Large intestine (tissue), 3 donors: ENCODE measurements at regions not wholly inside any gene's neighbourhood (a gene's known extent, or its start where the extent isn't known, plus 50 kb on each side); places are given as distances from the start of the nearest gene placed in this dataset.
"Not testable (repeated sequence)": the region's sequence is repeated elsewhere in the genome, so short reads cannot be mapped to it uniquely, and the experiment has no call there.

Experiments
- DNase-seq, 2 donors: peaks; one replicate each; pipeline versions ENCODE4 v3.0.0 to v3.0.0-alpha.2; 2013
- H3K27ac ChIP-seq: one replicate; pipeline ENCODE4 v1.5.1; 2013; ENCODE audit warnings: low read length
- H3K27me3 ChIP-seq: 2 replicates; pipeline ENCODE4 v1.6.1; 2013; ENCODE audit warnings: low read length; ENCODE audit not compliant: control insufficient read depth, insufficient read depth
- H3K36me3 ChIP-seq: 2 replicates; pipeline ENCODE4 v1.6.1; 2013; ENCODE audit warnings: low read length; ENCODE audit not compliant: control insufficient read depth, insufficient read depth
- H3K4me1 ChIP-seq: one replicate; pipeline ENCODE4 v1.6.1; 2013; ENCODE audit warnings: low read length; ENCODE audit not compliant: control insufficient read depth, insufficient read depth
- H3K4me3 ChIP-seq: one replicate; pipeline ENCODE4 v1.5.1; 2013; ENCODE audit warnings: low read length
- H3K9me3 ChIP-seq: one replicate; pipeline ENCODE4 v1.6.1; 2013; ENCODE audit warnings: mild to moderate bottlenecking, low read depth, low read length, moderate library complexity; ENCODE audit not compliant: control insufficient read depth
- WGBS: methylation state at CpG from one replicate; pipeline ENCODE4 v1.1.5; 2013; ENCODE audit warnings: low lambda C conversion rate; ENCODE audit not compliant: insufficient coverage; 5-methylcytosine and 5-hydroxymethylcytosine counted together

- Histone ChIP-seq H3K4me1 (peaks cover 10% of the 10 kb centered on the region), H3K4me3 (no peak overlapping the region), H3K27me3 (no peaks in the 10 kb centered on the region), H3K27ac (no peak overlapping the region), H3K9me3 (peaks cover 3% of the 10 kb centered on the region), H3K36me3 (no peaks in the 10 kb centered on the region)
- no peak for DNase-seq
- WGBS = no CpG with 5 or more reads among the region's 7 CpGs
Measured at GRCh38 chr4:177191991-177192390, 117.7 kb upstream of the NEIL3 start.

GRCh38 chr4:177193024-177193715 lies 116.5 kb upstream of the NEIL3 start:
- not testable (repeated sequence) for H3K27me3 ChIP-seq, DNase-seq, H3K36me3 ChIP-seq, H3K27ac ChIP-seq, H3K9me3 ChIP-seq, H3K4me3 ChIP-seq, H3K4me1 ChIP-seq
- no CpG with 5 or more reads among the region's 47 CpGs for WGBS

GRCh38 chr4:177194906-177195305 lies 114.8 kb upstream of the NEIL3 start:
- Histone ChIP-seq H3K4me1 (peaks cover 10% of the 10 kb centered on the region), H3K27ac (no peak overlapping the region), H3K4me3 (no peak overlapping the region), H3K36me3 (no peaks in the 10 kb centered on the region), H3K27me3 (no peaks in the 10 kb centered on the region), H3K9me3 (peaks cover 3% of the 10 kb centered on the region)
- 91% methylated on average over 4 of the region's 7 CpGs for WGBS
- no peak for DNase-seq

DNA sequence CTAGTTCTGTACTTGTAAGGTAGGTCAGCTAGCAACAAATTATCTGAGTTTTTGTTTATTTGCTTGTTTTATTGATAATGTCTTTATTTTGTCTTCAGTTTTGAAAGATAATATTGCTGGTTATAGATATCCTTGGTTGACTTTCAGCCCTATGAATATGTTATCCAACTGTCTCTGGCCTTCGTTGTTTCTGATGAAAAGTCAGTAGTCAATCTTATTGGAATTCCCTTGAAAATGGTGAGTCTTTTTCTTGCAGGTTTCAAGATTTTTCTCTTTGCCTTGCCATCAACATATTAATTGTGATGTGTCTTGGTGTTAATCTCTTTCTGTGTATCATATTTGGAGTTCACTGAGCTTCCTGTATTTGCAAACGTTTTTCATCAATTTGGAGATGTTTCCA lies 113.1 kb upstream of the NEIL3 start:
- Histone ChIP-seq H3K9me3 (peaks cover 3% of the 10 kb centered on the region), H3K27me3 (no peaks in the 10 kb centered on the region), H3K36me3 (no peaks in the 10 kb centered on the region), H3K27ac (no peak overlapping the region), H3K4me1 (peaks cover 4% of the 10 kb centered on the region), H3K4me3 (no peak overlapping the region)
- no peak for DNase-seq
- 86% methylated on average over 2 of the region's 2 CpGs for WGBS

DNA sequence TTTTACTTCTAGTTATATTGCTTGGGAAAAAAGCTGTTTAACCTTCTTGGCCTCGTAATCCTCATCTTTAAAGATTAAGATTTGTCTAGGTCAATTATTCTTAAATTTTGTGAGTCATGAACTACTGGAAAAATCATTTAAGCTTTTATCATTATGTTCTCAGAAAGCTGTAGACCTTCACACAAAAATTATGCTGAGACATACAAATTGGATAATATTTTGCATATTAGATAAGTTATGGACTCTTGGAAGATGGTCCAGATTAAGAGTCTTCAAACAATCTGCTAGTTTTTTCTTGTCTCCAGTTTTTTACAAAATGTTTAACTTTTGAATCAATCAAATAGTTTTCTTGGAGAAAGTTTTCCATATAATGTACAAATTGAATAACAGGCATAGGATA lies 108.1 kb upstream of the NEIL3 start:
- H3K9me3 ChIP-seq = no peaks in the 10 kb centered on the region
- no peaks in the 10 kb centered on the region for H3K4me1 ChIP-seq
- no peak overlapping the region for H3K4me3 ChIP-seq
- H3K27me3 ChIP-seq = no peaks in the 10 kb centered on the region
- no peak overlapping the region for H3K27ac ChIP-seq
- no peak for DNase-seq
- no peaks in the 10 kb centered on the region for H3K36me3 ChIP-seq
- WGBS = 63% methylated on average over 1 of the region's 1 CpG

DNA sequence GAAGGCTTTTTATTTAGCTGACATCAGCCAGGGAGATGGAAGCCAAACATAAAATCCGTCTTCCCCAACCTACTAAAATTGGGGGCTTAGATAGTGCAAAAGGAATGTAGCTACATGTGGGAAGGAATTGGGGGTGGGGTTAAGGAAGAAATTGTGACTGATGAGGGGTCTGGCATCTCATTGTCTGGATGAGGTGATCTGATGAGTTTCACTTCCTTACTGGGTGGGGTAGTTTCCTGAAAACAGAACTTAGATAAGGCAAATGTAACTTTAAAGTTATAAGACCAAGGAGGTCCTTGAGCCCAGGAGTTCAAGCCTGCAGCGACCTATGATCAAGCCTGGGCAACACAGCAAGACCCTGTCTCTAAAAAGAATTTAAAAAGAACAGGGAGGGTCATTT lies 105.5 kb upstream of the NEIL3 start:
- no peaks in the 10 kb centered on the region for H3K27me3 ChIP-seq
- no CpG with 5 or more reads among the region's 2 CpGs for WGBS
- no peaks in the 10 kb centered on the region for H3K4me1 ChIP-seq
- no peak overlapping the region for H3K27ac ChIP-seq
- no peak overlapping the region for H3K4me3 ChIP-seq
- no peak for DNase-seq
- no peaks in the 10 kb centered on the region for H3K9me3 ChIP-seq
- H3K36me3 ChIP-seq = no peaks in the 10 kb centered on the region

DNA sequence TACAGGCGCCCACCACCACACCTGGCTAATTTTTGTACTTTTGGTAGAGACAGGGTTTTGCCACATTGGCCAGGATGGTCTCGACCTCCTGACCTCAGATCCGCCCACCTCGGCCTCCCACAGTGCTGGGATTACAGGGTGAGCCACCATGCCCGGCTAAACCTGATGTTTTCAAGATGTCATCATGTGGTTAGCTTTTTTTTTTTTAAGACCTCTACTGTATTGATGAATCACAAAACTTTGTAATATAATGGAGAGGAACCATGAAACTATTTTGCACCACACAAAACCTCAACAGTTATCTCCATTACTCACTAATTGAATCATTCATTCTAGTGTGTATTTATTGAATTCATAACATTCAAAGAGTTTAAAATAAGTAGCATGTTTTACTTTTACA lies 94.7 kb upstream of the NEIL3 start:
- Histone ChIP-seq H3K36me3 (no peaks in the 10 kb centered on the region), H3K27ac (no peak overlapping the region), H3K27me3 (no peaks in the 10 kb centered on the region), H3K4me1 (no peaks in the 10 kb centered on the region), H3K9me3 (no peaks in the 10 kb centered on the region), H3K4me3 (no peak overlapping the region)
- DNase-seq = no peak
- no CpG with 5 or more reads among the region's 5 CpGs for WGBS

DNA sequence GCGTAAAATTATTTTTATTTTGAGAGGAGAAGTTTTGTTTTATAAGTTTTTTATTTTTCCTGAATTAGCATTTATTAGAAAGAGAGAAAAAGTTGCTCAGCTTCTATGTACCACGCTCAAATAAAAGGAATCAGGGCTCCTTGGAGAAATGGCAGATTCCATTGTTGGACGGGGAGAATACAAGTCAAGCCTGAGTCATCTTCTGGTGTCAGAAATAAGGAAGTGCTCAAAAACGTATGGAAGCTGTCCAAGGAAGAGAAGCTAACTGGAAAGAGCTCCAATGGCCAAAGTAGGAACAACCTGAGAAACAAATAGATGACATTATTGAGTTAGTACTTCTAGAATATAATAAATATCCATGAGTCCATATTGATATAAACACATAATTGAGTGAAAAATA lies 89.3 kb upstream of the NEIL3 start:
- Histone ChIP-seq H3K4me3 (no peak overlapping the region), H3K36me3 (no peaks in the 10 kb centered on the region), H3K9me3 (no peaks in the 10 kb centered on the region), H3K4me1 (no peaks in the 10 kb centered on the region), H3K27me3 (peaks cover 2% of the 10 kb centered on the region), H3K27ac (no peak overlapping the region)
- 100% methylated on average over 2 of the region's 4 CpGs for WGBS
- DNase-seq = no peak

- no CpG with 5 or more reads among the region's 2 CpGs for WGBS
- H3K27me3 ChIP-seq = peaks cover 2% of the 10 kb centered on the region
- no peaks in the 10 kb centered on the region for H3K36me3 ChIP-seq
- H3K27ac ChIP-seq = no peak overlapping the region
- no peak overlapping the region for H3K4me3 ChIP-seq
- DNase-seq = no peak
- H3K4me1 ChIP-seq = no peaks in the 10 kb centered on the region
- H3K9me3 ChIP-seq = peaks cover 5% of the 10 kb centered on the region
Measured at GRCh38 chr4:177222781-177223180, 86.9 kb upstream of the NEIL3 start.

- DNase-seq = no peak
- Histone ChIP-seq H3K4me3 (no peak overlapping the region), H3K4me1 (no peaks in the 10 kb centered on the region), H3K9me3 (peaks cover 5% of the 10 kb centered on the region), H3K27ac (no peak overlapping the region), H3K36me3 (no peaks in the 10 kb centered on the region), H3K27me3 (peaks cover 2% of the 10 kb centered on the region)
- WGBS = no CpG with 5 or more reads among the region's 1 CpG
Measured at GRCh38 chr4:177225605-177226004, 84.1 kb upstream of the NEIL3 start.

- no peak overlapping the region for H3K4me3 ChIP-seq
- no peak overlapping the region for H3K27ac ChIP-seq
- H3K4me1 ChIP-seq = no peaks in the 10 kb centered on the region
- H3K27me3 ChIP-seq = peaks cover 2% of the 10 kb centered on the region
- DNase-seq = no peak
- no CpG with 5 or more reads among the region's 21 CpGs for WGBS
- H3K9me3 ChIP-seq = peaks cover 5% of the 10 kb centered on the region
- no peaks in the 10 kb centered on the region for H3K36me3 ChIP-seq
Measured at GRCh38 chr4:177227636-177228035, 82.0 kb upstream of the NEIL3 start.
